ENCODE measurements at regions not wholly inside any gene's neighbourhood (a gene's known extent, or its start where the extent isn't known, plus 50 kb on each side); places are given as distances from the start of the nearest gene placed in this dataset.

DNA sequence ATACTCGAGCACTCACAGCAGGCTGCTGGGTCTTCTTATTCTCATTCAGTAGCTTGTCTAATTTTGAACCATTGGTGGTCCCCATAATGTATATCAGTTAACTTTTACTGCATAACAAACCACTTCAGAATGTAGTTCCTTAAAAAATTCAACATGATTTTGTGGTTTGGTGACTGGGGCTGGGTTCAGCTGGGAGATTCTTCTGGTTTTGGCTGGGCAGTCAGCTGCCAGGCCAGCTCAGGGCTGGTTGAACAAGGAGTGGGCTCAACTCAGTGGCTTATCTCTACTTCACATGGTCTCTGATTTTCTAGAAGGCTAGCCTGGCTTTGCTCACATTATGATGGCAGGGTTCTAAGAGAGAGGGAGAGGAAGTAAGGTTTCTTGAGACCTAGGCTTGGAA is 292.4 kb upstream of the CHD6 start:
- Histone ChIP-seq H3K4me1 (no peaks in the 10 kb centered on the region), H3K27me3 (ENCODE audit: low read depth) (no peaks in the 10 kb centered on the region), H3K27ac (replicated peaks) (no peak overlapping the region), H3K9me3 (replicated peaks) (peaks cover 10% of the 10 kb centered on the region), H3K36me3 (no peaks in the 10 kb centered on the region), H3K4me3 (no peak overlapping the region)
- no peak for DNase-seq
- TF ChIP-seq, protein P1, sequence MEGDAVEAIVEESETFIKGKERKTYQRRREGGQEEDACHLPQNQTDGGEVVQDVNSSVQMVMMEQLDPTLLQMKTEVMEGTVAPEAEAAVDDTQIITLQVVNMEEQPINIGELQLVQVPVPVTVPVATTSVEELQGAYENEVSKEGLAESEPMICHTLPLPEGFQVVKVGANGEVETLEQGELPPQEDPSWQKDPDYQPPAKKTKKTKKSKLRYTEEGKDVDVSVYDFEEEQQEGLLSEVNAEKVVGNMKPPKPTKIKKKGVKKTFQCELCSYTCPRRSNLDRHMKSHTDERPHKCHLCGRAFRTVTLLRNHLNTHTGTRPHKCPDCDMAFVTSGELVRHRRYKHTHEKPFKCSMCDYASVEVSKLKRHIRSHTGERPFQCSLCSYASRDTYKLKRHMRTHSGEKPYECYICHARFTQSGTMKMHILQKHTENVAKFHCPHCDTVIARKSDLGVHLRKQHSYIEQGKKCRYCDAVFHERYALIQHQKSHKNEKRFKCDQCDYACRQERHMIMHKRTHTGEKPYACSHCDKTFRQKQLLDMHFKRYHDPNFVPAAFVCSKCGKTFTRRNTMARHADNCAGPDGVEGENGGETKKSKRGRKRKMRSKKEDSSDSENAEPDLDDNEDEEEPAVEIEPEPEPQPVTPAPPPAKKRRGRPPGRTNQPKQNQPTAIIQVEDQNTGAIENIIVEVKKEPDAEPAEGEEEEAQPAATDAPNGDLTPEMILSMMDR (IDR thresholded peaks at IDR 0.05; ENCODE audit: borderline replicate concordance) = no peak
- intact Hi-C loops (cut with micrococcal nuclease) = no loop called here

DNA sequence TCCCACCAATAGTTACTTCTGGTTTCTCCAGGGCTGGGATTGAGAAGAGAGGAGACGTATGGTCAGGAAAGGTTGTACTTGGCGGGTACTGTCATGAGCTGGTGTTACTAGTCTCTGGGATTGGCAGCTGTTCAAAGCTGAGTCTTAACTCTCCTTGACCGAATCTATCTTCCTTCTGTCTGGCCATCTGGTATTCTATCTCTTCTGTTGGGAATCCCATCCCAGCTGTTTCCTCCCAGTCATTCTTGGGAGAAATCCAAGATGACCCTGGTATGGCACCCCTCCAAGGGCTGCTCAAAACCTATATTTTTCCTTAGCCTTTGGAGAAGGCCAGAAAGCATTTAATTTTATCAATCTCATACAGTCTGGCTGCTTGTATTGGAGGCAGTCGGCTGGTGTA is 287.0 kb upstream of the CHD6 start:
- TF ChIP-seq, protein P1 (IDR thresholded peaks at IDR 0.05; ENCODE audit: borderline replicate concordance) = no peak
- Histone ChIP-seq H3K27me3 (ENCODE audit: low read depth) (peaks cover 11% of the 10 kb centered on the region), H3K9me3 (replicated peaks) (peaks cover 2% of the 10 kb centered on the region), H3K4me1 (no peaks in the 10 kb centered on the region), H3K27ac (replicated peaks) (no peak overlapping the region), H3K36me3 (no peaks in the 10 kb centered on the region), H3K4me3 (no peak overlapping the region)
- no peak for DNase-seq
- intact Hi-C loops (cut with micrococcal nuclease) = no loop called here

DNA sequence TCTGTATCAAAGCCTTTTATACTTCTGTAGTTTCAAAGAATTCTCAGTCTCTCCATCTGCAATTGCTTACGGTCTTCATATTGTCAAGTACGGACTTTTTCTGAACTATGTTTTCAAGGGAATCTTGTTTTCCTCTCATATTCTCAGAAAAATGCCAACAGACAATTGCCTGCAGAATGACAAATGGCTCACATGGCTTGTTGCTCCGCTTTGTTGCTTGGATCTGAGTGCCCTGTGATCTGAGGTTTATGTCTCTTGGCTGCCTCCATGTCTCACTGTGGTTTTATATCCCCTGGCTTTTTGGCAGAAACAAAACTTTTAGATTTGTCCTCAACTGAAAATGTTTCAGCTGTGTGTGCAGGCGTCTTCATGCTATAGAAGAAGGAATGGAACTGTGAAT is 285.4 kb upstream of the CHD6 start:
- no peak overlapping the region for H3K4me3 ChIP-seq
- no peak for DNase-seq
- TF ChIP-seq, protein P1 (IDR thresholded peaks at IDR 0.05; ENCODE audit: borderline replicate concordance) = no peak
- H3K27ac ChIP-seq (replicated peaks) = no peak overlapping the region
- peaks cover 11% of the 10 kb centered on the region for H3K27me3 ChIP-seq (ENCODE audit: low read depth)
- intact Hi-C loops (cut with micrococcal nuclease) = no loop called here
- H3K4me1 ChIP-seq = no peaks in the 10 kb centered on the region
- H3K9me3 ChIP-seq (replicated peaks) = no peaks in the 10 kb centered on the region
- no peaks in the 10 kb centered on the region for H3K36me3 ChIP-seq

DNA sequence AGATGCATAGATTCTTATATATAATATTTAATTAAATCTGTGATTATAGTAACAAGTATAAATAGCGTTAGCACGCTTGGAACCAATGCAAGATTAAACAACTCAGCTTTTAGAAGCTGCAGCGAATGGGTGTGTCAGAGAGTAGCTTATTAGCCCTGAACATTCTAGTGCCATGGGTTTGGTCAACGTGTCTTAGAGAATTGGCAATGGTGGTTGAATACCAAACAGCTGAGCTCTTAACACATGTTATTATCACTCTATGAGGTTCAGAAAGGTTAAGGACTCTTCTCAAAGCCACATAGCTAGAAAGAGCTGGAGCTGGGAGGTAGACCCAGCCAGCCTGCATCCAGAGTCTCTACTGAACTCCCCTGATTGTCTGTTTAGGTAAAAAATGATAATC is 284.2 kb upstream of the CHD6 start:
- H3K27ac ChIP-seq (replicated peaks) = no peak overlapping the region
- H3K36me3 ChIP-seq = no peaks in the 10 kb centered on the region
- DNase-seq = no peak
- peaks cover 14% of the 10 kb centered on the region for H3K27me3 ChIP-seq (ENCODE audit: low read depth)
- no peak overlapping the region for H3K4me3 ChIP-seq
- H3K4me1 ChIP-seq = no peaks in the 10 kb centered on the region
- TF ChIP-seq, protein P1 (IDR thresholded peaks at IDR 0.05; ENCODE audit: borderline replicate concordance) = no peak
- H3K9me3 ChIP-seq (replicated peaks) = no peaks in the 10 kb centered on the region
- intact Hi-C loops (cut with micrococcal nuclease) = no loop called here

DNA sequence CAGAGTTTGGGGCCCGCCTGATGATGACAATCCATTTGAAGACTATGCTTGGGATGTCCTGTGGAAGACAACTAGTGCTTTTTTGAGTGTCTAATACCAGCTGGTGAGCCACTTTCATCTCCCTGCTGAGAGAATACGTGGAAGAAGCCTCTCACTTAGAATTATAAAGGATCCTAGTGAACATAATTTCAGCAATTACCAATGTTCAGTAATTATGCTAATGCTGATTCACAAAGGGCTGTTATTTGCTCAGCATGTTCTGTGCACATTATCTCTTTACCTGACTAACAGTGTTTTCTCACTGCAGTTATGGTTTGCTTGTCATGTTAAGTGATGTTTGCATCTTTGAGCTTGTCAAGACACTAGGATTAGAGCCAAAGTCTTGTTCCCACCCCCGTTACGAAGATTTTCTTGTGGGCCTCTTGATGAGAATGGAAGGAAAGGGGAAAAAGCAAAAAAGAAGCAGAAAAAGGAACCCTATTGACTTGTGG is 282.1 kb upstream of the CHD6 start:
- Histone ChIP-seq H3K27me3 (ENCODE audit: low read depth) (peaks cover 34% of the 10 kb centered on the region), H3K27ac (replicated peaks) (no peak overlapping the region), H3K4me3 (no peak overlapping the region), H3K9me3 (replicated peaks) (no peaks in the 10 kb centered on the region), H3K4me1 (no peaks in the 10 kb centered on the region), H3K36me3 (no peaks in the 10 kb centered on the region)
- TF ChIP-seq, protein P1 (IDR thresholded peaks at IDR 0.05; ENCODE audit: borderline replicate concordance) = no peak
- intact Hi-C loops (cut with micrococcal nuclease) = no loop called here
- DNase-seq = no peak

DNA sequence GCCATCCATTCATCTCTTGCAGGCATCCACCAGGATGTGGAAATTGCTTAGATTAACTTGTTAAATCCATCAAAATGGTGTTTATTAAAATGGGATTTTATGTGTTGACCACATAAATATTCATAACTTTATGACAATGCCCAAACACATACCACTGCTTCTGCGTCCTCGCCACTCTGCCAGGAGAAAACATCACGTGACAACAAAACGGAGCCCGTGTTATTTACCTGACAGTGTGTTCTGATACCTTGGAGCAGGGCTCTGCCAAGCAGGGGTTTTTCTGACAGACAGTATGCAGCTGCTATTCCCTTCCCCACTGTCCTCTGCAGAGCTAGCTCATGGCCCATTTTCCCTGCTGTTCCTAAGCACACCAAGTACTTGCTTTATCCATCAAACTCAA is 279.5 kb upstream of the CHD6 start:
- Histone ChIP-seq H3K4me1 (no peaks in the 10 kb centered on the region), H3K27ac (replicated peaks) (no peak overlapping the region), H3K36me3 (no peaks in the 10 kb centered on the region), H3K9me3 (replicated peaks) (no peaks in the 10 kb centered on the region), H3K4me3 (no peak overlapping the region), H3K27me3 (ENCODE audit: low read depth) (peaks cover 34% of the 10 kb centered on the region)
- no peak for DNase-seq
- intact Hi-C loops (cut with micrococcal nuclease) = no loop called here
- TF ChIP-seq, protein P1 (IDR thresholded peaks at IDR 0.05; ENCODE audit: borderline replicate concordance) = no peak
